ENCODE measurements at regions not wholly inside any gene's neighbourhood (a gene's known extent, or its start where the extent isn't known, plus 50 kb on each side); places are given as distances from the start of the nearest gene placed in this dataset.

GRCh38 chr2:16022548-16023240 is 82.3 kb downstream of the MYCN start (continued):
- TF ChIP-seq RARB (CRISPR knock-in tag; IDR thresholded peaks at IDR 0.05), result no peak
- TF ChIP-seq, protein P1, sequence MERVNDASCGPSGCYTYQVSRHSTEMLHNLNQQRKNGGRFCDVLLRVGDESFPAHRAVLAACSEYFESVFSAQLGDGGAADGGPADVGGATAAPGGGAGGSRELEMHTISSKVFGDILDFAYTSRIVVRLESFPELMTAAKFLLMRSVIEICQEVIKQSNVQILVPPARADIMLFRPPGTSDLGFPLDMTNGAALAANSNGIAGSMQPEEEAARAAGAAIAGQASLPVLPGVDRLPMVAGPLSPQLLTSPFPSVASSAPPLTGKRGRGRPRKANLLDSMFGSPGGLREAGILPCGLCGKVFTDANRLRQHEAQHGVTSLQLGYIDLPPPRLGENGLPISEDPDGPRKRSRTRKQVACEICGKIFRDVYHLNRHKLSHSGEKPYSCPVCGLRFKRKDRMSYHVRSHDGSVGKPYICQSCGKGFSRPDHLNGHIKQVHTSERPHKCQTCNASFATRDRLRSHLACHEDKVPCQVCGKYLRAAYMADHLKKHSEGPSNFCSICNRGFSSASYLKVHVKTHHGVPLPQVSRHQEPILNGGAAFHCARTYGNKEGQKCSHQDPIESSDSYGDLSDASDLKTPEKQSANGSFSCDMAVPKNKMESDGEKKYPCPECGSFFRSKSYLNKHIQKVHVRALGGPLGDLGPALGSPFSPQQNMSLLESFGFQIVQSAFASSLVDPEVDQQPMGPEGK (CRISPR knock-in tag; IDR thresholded peaks at IDR 0.05; ENCODE audit: borderline replicate concordance), result no peak

- TF ChIP-seq GLIS3 (CRISPR knock-in tag; IDR thresholded peaks at IDR 0.05), result no peak
These were observed 81.4 kb downstream of the MYCN start for GRCh38 chr2:16021611-16022363.

DNA sequence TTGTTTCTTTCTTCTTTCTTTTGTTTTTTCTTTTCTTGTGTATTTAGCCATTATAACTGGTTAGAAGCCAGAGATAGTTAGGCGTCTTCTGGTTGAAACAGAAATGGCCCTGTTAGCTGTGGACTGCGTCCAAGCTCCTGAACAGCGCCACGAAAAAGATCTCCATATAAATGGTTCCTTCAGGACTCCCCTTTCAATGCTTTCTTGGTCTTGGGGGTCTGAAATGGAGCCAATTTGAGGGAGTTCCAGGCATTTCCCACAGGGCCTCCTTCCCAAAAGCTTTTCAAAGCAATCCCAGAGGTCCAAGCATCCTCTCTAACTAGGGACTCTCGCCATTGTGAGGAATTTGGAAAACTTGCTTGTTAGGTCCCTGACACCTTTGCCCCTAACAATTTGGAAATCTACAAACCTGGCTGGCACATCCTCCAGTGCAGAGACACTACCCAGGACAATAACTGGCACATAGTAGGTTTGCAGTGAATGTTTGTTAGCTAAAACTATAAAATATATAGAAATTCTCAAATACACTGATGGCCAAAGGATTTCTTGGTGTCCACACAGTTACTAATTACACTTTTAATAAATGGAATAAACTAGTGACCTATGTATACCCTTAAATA is 80.1 kb downstream of the MYCN start:
- ATAC-seq, result no peak
- TF ChIP-seq, protein P2, sequence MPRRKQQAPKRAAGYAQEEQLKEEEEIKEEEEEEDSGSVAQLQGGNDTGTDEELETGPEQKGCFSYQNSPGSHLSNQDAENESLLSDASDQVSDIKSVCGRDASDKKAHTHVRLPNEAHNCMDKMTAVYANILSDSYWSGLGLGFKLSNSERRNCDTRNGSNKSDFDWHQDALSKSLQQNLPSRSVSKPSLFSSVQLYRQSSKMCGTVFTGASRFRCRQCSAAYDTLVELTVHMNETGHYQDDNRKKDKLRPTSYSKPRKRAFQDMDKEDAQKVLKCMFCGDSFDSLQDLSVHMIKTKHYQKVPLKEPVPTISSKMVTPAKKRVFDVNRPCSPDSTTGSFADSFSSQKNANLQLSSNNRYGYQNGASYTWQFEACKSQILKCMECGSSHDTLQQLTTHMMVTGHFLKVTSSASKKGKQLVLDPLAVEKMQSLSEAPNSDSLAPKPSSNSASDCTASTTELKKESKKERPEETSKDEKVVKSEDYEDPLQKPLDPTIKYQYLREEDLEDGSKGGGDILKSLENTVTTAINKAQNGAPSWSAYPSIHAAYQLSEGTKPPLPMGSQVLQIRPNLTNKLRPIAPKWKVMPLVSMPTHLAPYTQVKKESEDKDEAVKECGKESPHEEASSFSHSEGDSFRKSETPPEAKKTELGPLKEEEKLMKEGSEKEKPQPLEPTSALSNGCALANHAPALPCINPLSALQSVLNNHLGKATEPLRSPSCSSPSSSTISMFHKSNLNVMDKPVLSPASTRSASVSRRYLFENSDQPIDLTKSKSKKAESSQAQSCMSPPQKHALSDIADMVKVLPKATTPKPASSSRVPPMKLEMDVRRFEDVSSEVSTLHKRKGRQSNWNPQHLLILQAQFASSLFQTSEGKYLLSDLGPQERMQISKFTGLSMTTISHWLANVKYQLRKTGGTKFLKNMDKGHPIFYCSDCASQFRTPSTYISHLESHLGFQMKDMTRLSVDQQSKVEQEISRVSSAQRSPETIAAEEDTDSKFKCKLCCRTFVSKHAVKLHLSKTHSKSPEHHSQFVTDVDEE (CRISPR knock-in tag; IDR thresholded peaks at IDR 0.05), result no peak
- TF ChIP-seq CSRNP3 (CRISPR knock-in tag; IDR thresholded peaks at IDR 0.05) (no peak), BACH2 (CRISPR knock-in tag; IDR thresholded peaks at IDR 0.05; ENCODE audit: borderline replicate concordance) (no peak), TCF4 (CRISPR knock-in tag; IDR thresholded peaks at IDR 0.05; ENCODE audit: borderline replicate concordance) (no peak), ARNTL (CRISPR knock-in tag; IDR thresholded peaks at IDR 0.05; ENCODE audit: borderline replicate concordance, low read depth) (no peak), GLIS3 (CRISPR knock-in tag; IDR thresholded peaks at IDR 0.05) (no peak), CREB5 (CRISPR knock-in tag; IDR thresholded peaks at IDR 0.05; ENCODE audit: low read depth) (no peak), TOX (CRISPR knock-in tag; IDR thresholded peaks at IDR 0.05; ENCODE audit: borderline replicate concordance) (no peak), RARB (CRISPR knock-in tag; IDR thresholded peaks at IDR 0.05) (no peak), OSR1 (CRISPR knock-in tag; IDR thresholded peaks at IDR 0.05) (no peak), ZC3H10 (CRISPR knock-in tag; IDR thresholded peaks at IDR 0.05) (no peak), ZNF8 (CRISPR knock-in tag; IDR thresholded peaks at IDR 0.05) (no peak), ISL1 (CRISPR knock-in tag; IDR thresholded peaks at IDR 0.05) (no peak), PPARA (CRISPR knock-in tag; IDR thresholded peaks at IDR 0.05; ENCODE audit: borderline replicate concordance) (no peak), ESRRG (CRISPR knock-in tag; IDR thresholded peaks at IDR 0.05) (no peak), ZFP30 (CRISPR knock-in tag; IDR thresholded peaks at IDR 0.05) (no peak)
- TF ChIP-seq, protein P1 (CRISPR knock-in tag; IDR thresholded peaks at IDR 0.05; ENCODE audit: borderline replicate concordance), result no peak

More at GRCh38 chr2:16021611-16022363, 81.4 kb downstream of the MYCN start:
- ATAC-seq, result no peak
